ENCODE measurements at regions not wholly inside any gene's neighbourhood (a gene's known extent, or its start where the extent isn't known, plus 50 kb on each side); places are given as distances from the start of the nearest gene placed in this dataset.

DNA sequence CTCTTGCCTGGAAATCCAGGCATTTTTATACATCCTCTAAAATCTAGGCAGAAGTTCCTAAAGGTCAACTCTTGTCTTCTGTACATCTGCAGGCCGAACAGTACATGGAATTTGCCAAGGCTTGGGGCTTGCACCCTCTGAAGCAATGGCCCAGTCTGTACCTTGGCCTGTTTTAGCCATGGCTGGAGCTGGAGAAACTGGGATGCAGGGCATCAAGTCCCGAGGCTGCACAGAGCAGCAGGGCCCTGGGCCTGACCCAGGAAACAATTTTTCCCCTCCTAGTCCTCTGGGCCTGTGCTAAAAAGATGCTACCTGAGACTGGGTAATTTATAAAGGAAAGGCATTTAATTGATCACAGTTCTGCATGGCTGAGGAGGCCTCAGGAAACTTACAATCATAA lies 520.8 kb upstream of the MIR17HG start:
- no peaks in the 10 kb centered on the region for H3K4me1 ChIP-seq (ENCODE audit: control insufficient read depth, insufficient read depth, low read length)
- no peak overlapping the region for H3K4me3 ChIP-seq (ENCODE audit: low read depth, low read length)
- TF ChIP-seq ZNF175 (tag by site-specific recombination; IDR thresholded peaks at IDR 0.05), result no peak
- H3K27ac ChIP-seq (ENCODE audit: extremely low read depth, low read depth, low read length), result no peak overlapping the region
- ChIA-PET CTCF (no interaction called here), POLR2A (no interaction called here)
- no peaks in the 10 kb centered on the region for H3K36me3 ChIP-seq (ENCODE audit: control insufficient read depth in 2 of 2, insufficient read depth in 1 of 2, low read length in 2 of 2)
- no peaks in the 10 kb centered on the region for H3K9me3 ChIP-seq (ENCODE audit: control insufficient read depth, insufficient read depth, low read depth, low read length)

DNA sequence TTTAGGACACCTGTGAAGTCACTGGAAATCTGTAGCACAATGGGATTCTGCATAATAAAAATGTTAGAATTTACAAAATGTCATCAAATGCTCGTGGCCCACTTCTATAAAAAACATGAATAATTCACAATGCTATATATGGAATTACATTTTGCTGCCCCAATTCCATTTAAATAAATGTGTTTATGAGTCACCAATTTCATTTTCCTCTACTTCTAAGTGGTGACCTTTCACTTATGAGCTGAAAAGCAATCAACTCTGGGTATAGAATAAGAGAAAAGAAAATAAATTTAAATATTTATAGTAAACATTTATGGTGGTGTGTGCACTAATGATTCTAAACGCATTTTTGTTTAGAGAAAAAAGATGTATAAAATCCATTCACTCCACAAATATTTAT lies 516.7 kb upstream of the MIR17HG start:
- ChIA-PET POLR2A (no interaction called here), CTCF (no interaction called here)
- H3K27ac ChIP-seq (ENCODE audit: extremely low read depth, low read depth, low read length), result no peak overlapping the region
- TF ChIP-seq ZNF311 (tag by site-specific recombination; IDR thresholded peaks at IDR 0.05; ENCODE audit: borderline replicate concordance) (no peak), ZNF510 (tag by site-specific recombination; IDR thresholded peaks at IDR 0.05; ENCODE audit: insufficient replicate concordance) (no peak), ZBTB1 (tag by site-specific recombination; IDR thresholded peaks at IDR 0.05) (no peak), ZNF112 (tag by site-specific recombination; IDR thresholded peaks at IDR 0.05) (no peak), ZNF658 (tag by site-specific recombination; IDR thresholded peaks at IDR 0.05) (no peak), ZNF623 (tag by site-specific recombination; IDR thresholded peaks at IDR 0.05) (no peak), ZNF324 (tag by site-specific recombination; IDR thresholded peaks at IDR 0.05) (no peak), ZNF24 (tag by site-specific recombination; IDR thresholded peaks at IDR 0.05) (no peak), ZNF184 (tag by site-specific recombination; IDR thresholded peaks at IDR 0.05) (no peak)
- TF ChIP-seq, protein P1, sequence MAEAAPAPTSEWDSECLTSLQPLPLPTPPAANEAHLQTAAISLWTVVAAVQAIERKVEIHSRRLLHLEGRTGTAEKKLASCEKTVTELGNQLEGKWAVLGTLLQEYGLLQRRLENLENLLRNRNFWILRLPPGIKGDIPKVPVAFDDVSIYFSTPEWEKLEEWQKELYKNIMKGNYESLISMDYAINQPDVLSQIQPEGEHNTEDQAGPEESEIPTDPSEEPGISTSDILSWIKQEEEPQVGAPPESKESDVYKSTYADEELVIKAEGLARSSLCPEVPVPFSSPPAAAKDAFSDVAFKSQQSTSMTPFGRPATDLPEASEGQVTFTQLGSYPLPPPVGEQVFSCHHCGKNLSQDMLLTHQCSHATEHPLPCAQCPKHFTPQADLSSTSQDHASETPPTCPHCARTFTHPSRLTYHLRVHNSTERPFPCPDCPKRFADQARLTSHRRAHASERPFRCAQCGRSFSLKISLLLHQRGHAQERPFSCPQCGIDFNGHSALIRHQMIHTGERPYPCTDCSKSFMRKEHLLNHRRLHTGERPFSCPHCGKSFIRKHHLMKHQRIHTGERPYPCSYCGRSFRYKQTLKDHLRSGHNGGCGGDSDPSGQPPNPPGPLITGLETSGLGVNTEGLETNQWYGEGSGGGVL (tag by site-specific recombination; IDR thresholded peaks at IDR 0.05), result no peak
- TF ChIP-seq, protein P2, sequence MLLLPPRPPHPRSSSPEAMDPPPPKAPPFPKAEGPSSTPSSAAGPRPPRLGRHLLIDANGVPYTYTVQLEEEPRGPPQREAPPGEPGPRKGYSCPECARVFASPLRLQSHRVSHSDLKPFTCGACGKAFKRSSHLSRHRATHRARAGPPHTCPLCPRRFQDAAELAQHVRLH (tag by site-specific recombination; IDR thresholded peaks at IDR 0.05), result no peak
- TF ChIP-seq, protein P3, sequence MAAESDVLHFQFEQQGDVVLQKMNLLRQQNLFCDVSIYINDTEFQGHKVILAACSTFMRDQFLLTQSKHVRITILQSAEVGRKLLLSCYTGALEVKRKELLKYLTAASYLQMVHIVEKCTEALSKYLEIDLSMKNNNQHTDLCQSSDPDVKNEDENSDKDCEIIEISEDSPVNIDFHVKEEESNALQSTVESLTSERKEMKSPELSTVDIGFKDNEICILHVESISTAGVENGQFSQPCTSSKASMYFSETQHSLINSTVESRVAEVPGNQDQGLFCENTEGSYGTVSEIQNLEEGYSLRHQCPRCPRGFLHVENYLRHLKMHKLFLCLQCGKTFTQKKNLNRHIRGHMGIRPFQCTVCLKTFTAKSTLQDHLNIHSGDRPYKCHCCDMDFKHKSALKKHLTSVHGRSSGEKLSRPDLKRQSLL (tag by site-specific recombination; IDR thresholded peaks at IDR 0.05), result no peak
- H3K4me3 ChIP-seq (ENCODE audit: low read depth, low read length), result no peak overlapping the region
- H3K36me3 ChIP-seq (ENCODE audit: control insufficient read depth in 2 of 2, insufficient read depth in 1 of 2, low read length in 2 of 2), result no peaks in the 10 kb centered on the region
- no peaks in the 10 kb centered on the region for H3K4me1 ChIP-seq (ENCODE audit: control insufficient read depth, insufficient read depth, low read length)
- H3K9me3 ChIP-seq (ENCODE audit: control insufficient read depth, insufficient read depth, low read depth, low read length), result no peaks in the 10 kb centered on the region

DNA sequence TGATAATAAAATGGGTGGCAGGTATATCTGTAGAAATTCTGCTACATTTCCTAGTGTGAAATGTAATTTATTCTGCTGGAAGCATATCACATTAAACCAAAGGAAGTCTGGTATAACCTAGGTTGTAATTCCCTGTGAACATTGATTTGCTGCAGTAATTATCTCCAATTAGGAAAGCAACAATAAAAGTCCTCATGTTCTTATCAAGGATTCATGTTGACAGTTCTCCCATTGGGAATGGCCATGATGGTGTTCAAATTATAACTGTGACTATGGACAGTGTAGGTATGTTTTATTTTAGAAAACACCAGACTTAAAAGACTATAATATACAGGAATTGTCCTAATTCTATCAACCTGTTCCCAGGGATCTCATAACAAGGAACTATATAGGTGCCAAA lies 513.5 kb upstream of the MIR17HG start:
- no peak for TF ChIP-seq ZBTB48 (tag by site-specific recombination; IDR thresholded peaks at IDR 0.05)
- TF ChIP-seq, protein P4, sequence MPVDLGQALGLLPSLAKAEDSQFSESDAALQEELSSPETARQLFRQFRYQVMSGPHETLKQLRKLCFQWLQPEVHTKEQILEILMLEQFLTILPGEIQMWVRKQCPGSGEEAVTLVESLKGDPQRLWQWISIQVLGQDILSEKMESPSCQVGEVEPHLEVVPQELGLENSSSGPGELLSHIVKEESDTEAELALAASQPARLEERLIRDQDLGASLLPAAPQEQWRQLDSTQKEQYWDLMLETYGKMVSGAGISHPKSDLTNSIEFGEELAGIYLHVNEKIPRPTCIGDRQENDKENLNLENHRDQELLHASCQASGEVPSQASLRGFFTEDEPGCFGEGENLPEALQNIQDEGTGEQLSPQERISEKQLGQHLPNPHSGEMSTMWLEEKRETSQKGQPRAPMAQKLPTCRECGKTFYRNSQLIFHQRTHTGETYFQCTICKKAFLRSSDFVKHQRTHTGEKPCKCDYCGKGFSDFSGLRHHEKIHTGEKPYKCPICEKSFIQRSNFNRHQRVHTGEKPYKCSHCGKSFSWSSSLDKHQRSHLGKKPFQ (tag by site-specific recombination; IDR thresholded peaks at IDR 0.05), result no peak
- no peak for TF ChIP-seq ZNF837 (tag by site-specific recombination; IDR thresholded peaks at IDR 0.05)
- TF ChIP-seq ZNF623 (tag by site-specific recombination; IDR thresholded peaks at IDR 0.05), result no peak
- no peak for TF ChIP-seq ZNF830 (tag by site-specific recombination; IDR thresholded peaks at IDR 0.05; ENCODE audit: low read depth)
- TF ChIP-seq, protein P5, sequence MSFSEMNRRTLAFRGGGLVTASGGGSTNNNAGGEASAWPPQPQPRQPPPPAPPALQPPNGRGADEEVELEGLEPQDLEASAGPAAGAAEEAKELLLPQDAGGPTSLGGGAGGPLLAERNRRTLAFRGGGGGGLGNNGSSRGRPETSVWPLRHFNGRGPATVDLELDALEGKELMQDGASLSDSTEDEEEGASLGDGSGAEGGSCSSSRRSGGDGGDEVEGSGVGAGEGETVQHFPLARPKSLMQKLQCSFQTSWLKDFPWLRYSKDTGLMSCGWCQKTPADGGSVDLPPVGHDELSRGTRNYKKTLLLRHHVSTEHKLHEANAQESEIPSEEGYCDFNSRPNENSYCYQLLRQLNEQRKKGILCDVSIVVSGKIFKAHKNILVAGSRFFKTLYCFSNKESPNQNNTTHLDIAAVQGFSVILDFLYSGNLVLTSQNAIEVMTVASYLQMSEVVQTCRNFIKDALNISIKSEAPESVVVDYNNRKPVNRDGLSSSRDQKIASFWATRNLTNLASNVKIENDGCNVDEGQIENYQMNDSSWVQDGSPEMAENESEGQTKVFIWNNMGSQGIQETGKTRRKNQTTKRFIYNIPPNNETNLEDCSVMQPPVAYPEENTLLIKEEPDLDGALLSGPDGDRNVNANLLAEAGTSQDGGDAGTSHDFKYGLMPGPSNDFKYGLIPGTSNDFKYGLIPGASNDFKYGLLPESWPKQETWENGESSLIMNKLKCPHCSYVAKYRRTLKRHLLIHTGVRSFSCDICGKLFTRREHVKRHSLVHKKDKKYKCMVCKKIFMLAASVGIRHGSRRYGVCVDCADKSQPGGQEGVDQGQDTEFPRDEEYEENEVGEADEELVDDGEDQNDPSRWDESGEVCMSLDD (tag by site-specific recombination; IDR thresholded peaks at IDR 0.05), result no peak
- Histone ChIP-seq H3K27ac (ENCODE audit: extremely low read depth, low read depth, low read length) (no peak overlapping the region), H3K9me3 (ENCODE audit: control insufficient read depth, insufficient read depth, low read depth, low read length) (no peaks in the 10 kb centered on the region), H3K4me3 (ENCODE audit: low read depth, low read length) (no peak overlapping the region), H3K4me1 (ENCODE audit: control insufficient read depth, insufficient read depth, low read length) (no peaks in the 10 kb centered on the region), H3K36me3 (ENCODE audit: control insufficient read depth in 2 of 2, insufficient read depth in 1 of 2, low read length in 2 of 2) (no peaks in the 10 kb centered on the region)
- ChIA-PET POLR2A (no interaction called here), CTCF (interaction anchor here (0.6 kb wide), 1 partner anchor 1303 kb away, joined by 3 read pairs; no protein-coding TSS in a partner anchor)

Measured in HEK293 (cell line).